HG03135 (cell line): ENCODE measurements at regions not wholly inside any gene's neighbourhood (a gene's known extent, or its start where the extent isn't known, plus 50 kb on each side); places are given as distances from the start of the nearest gene placed in this dataset.
"Not testable (repeated sequence)": the region's sequence is repeated elsewhere in the genome, so short reads cannot be mapped to it uniquely, and the experiment has no call there.

ENCODE experiments used
- ATAC-seq: cut with Tn5 transposase; IDR thresholded peaks from one replicate; pipeline ENCODE4 v1.9.1; 2021; ENCODE audit warnings: mild to moderate bottlenecking, moderate library complexity; ENCODE audit not compliant: unreplicated experiment

- ATAC-seq, result no peak
Measured at GRCh38 chr1:163570071-163570470, 248.3 kb downstream of the NUF2 start.

GRCh38 chr1:163571950-163572349 is 250.2 kb downstream of the NUF2 start:
- ATAC-seq, result no peak

GRCh38 chr1:163574119-163574518 is 252.4 kb downstream of the NUF2 start:
- no peak for ATAC-seq

GRCh38 chr1:163580926-163581325 is 259.2 kb downstream of the NUF2 start:
- ATAC-seq, result no peak

GRCh38 chr1:163583661-163584181 is 262.0 kb downstream of the NUF2 start:
- no peak for ATAC-seq

GRCh38 chr1:163585796-163586195 is 264.0 kb downstream of the NUF2 start:
- no peak for ATAC-seq

DNA sequence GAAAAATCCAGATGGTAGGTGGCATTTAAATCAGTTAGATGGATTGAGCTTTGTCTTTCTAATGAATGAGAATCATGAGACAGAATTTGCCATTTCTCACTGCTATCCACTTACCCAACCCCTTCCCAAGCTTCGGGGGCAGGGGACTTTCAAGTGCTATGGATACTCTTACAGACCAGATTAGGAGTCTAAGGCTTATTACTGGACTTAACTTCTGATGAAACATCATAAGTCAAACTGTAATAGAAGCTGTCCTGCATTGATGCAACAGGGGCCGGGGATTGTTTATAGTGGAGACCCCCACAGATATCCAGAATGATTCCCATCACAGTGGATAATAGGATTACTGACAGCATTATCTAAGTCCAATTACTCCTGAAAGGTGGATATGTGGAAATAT is 267.0 kb downstream of the NUF2 start:
- no peak for ATAC-seq

DNA sequence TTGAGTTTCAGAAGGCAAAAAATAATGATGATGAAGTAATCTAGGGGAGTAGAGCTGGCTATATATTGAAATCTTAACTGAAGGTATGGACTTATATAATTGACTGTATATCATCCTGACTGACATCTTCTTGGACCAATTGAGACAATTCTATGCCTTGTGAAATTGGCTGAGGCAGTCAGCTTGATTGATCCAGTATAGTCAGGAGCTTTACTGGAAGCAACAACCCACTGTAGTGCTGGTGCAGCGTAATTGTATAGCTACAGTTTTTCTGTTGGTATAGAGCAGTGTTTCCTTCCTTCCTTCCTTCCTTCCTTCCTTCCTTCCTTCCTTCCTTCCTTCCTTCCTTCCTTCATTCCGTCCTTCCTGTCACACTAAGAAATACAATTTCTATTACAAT is 268.0 kb downstream of the NUF2 start:
- no peak for ATAC-seq

DNA sequence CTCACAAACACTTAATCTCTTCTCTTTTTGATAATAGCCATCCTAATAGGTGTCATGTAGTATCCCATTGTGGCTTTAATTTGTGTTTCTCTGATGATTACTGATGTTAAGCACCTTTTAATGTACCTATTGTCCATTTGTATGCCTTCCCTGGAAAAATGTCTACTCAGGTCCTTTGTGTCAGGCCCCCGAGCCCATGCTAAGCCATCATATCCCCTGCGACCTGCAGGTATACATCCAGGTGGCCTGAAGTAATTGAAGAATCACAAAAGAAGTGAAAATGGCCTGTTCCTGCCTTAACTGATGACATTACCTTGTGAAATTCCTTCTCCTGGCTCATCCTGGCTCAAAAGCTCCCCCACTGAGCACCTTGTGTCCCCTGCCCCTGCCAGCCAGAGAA is 269.4 kb downstream of the NUF2 start:
- ATAC-seq, result not testable (repeated sequence)

DNA sequence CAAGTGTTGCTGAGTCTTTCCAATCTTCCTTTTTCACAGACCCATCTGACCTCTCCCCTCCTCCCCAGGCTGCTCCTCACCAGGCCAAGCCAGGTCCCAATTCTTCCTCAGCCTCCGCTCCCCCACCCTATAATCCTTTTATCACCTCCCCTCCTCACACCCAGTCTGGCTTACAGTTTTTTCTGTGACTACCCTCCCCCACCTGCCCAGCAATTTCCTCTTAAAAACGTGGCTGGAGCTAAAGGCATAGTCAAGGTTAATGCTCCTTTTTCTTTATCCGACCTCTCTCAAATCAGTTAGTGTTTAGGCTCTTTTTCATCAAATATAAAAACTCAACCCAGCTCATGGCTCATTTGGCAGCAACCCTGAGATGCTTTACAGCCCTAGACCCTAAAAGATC is 270.9 kb downstream of the NUF2 start:
- not testable (repeated sequence) for ATAC-seq

DNA sequence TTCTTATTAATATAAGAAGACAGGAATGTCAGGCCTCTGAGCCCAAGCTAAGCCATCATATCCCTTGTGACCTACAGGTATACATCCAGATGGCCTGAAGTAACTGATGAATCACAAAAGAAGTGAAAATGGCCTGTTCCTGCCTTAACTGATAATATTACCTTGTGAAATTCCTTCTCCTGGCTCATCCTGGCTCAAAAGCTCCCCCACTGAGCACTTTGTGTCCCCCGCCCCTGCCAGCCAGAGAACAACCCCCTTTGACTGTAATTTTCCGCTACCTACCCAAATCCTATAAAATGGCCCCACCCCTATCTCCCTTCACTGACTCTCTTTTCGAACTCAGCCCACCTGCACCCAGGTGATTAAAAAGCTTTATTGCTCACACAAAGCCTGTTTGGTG is 274.4 kb downstream of the NUF2 start:
- not testable (repeated sequence) for ATAC-seq

GRCh38 chr1:163596541-163597258 is 274.9 kb downstream of the NUF2 start:
- ATAC-seq, result no peak

DNA sequence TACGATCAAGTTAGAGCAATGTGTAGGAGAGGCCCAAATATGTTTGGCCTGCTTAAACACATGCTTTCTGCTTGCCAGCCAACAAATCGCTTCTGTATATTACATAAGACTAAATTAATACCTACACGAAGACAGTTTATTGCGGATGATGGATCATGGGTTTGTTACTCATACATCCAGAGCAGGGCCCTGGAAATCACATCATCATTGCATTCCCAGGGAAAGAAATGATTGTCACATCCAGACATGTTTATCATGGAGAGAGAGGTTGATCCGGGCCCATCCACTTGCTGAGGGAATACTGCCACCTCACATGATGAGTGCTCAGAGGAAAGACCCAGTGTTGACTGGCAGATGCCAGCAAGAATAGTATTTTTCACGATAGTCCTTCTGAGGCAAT is 282.6 kb downstream of the NUF2 start:
- no peak for ATAC-seq

- no peak for ATAC-seq
Measured at GRCh38 chr1:163604896-163605295, 283.1 kb downstream of the NUF2 start.

- ATAC-seq, result no peak
Measured at GRCh38 chr1:163608979-163609378, 287.2 kb downstream of the NUF2 start.

- no peak for ATAC-seq
Measured at GRCh38 chr1:163609858-163610257, 288.1 kb downstream of the NUF2 start.

DNA sequence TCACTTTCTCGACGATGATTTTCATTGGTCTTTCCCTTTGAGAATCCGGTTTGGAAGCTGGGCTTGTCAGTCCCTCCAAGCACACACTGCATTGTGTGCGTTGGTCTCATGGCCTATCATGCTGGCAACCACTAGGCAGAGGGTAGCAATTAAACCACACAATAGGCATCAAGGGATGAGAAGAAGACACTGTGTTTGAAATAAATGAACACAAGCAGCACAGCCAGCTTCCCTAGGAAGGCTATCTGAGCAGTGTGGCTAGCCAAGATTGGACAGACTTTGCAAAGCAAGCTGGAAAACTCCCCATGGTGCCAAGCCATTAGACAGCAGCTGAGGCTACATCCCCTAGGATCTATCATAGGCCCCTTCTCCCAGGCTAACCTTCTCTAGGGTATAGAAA is 288.7 kb downstream of the NUF2 start:
- no peak for ATAC-seq

DNA sequence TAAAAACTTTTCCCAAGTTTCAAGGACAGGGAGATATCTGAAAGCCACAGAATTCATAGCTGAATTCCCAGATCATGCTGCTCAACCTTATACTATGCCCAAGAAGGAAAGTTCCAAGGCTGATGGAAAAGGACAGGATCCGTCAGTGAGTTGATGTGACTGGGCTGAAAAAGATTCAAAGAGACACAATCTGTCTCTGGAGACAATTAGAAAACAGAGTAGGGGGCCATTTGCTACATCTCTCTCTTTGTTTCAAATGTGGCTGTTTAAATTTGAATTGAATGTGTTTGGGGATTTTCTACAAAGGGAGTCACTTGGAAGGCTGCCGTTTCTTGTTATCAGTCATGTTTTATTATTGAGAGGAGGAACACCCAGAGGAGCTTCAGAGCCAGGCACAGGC is 292.6 kb downstream of the NUF2 start:
- no peak for ATAC-seq

DNA sequence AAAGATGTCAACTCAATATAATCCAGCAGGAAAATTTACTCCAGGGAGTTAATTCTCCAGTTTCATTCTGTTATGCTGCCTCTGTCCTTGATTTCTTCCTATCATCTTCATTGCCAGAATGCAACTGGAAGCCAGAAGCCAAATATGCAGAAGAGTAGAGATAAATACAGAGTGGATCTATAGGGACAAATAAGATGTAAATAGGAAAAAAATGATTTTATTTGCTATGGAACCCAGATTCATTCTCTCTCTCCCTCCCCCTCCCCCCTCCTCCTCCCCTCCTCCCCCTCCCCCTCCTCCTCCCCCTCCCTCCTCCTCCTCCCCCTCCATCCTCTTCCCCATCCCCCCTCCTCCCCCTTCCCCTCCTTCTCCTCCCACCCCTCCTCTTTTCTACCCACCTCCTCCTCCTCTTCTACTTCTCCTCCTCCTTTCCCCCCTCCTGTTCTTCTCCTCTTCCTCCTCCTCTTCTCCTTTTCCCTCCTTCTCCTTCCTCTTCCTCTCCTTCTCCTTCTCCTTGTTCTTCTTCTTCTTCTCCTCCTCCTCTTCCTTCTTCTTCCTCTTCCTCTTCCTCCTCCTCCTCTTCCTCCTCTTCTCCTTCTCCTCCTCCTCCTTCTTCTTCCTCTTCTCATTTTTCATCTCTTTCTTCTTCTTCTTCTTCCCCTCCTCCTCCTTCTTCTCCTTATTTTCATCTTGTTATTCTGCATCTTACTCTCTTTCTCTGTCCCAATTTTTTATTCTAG is 306.4 kb downstream of the NUF2 start:
- ATAC-seq, result no peak

- no peak for ATAC-seq
Measured at GRCh38 chr1:163632269-163632668, 310.5 kb downstream of the NUF2 start.

GRCh38 chr1:163633366-163633765 is 311.6 kb downstream of the NUF2 start:
- no peak for ATAC-seq

DNA sequence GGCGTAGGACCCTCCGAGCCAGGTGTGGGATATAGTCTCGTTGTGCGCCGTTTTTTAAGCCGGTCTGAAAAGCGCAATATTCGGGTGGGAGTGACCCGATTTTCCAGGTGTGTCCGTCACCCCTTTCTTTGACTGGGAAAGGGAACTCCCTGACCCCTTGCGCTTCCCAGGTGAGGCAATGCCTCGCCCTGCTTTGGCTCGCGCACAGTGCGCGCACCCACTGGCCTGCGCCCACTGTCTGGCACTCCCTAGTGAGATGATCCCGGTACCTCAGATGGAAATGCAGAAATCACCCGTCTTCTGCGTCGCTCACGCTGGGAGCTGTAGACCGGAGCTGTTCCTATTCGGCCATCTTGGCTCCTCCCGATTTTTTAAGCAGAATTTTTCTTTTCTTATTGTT is 323.9 kb downstream of the NUF2 start:
- ATAC-seq, result not testable (repeated sequence)
